Effector memory CD4-positive, alpha-beta T cell (primary cell): ENCODE measurements at regions not wholly inside any gene's neighbourhood (a gene's known extent, or its start where the extent isn't known, plus 50 kb on each side); places are given as distances from the start of the nearest gene placed in this dataset.
"Not testable (repeated sequence)": the region's sequence is repeated elsewhere in the genome, so short reads cannot be mapped to it uniquely, and the experiment has no call there.

Experiments used
- DNase-seq, 3 donors: peaks; one replicate each; pipeline ENCODE4 v3.0.0-alpha.2; 2020
- H3K27ac ChIP-seq: 2 replicates; pipeline ENCODE4 v1.7.0; 2013; ENCODE audit warnings: mild to moderate bottlenecking, low read length, moderate library complexity; ENCODE audit not compliant: insufficient read depth, poor library complexity, severe bottlenecking
- H3K27me3 ChIP-seq: replicated peaks from 2 replicates; pipeline ENCODE4 v1.7.0; 2013; ENCODE audit warnings: mild to moderate bottlenecking, low read length; ENCODE audit not compliant: insufficient read depth, control insufficient read depth, poor library complexity, severe bottlenecking
- H3K36me3 ChIP-seq: 2 replicates; pipeline ENCODE4 v1.7.0; 2013; ENCODE audit warnings: mild to moderate bottlenecking, low read length, moderate library complexity; ENCODE audit not compliant: control insufficient read depth, insufficient read depth
- H3K4me1 ChIP-seq: 2 replicates; pipeline ENCODE4 v1.7.0; 2013; ENCODE audit warnings: low read length, mild to moderate bottlenecking; ENCODE audit not compliant: control insufficient read depth, insufficient read depth, poor library complexity, severe bottlenecking
- H3K4me3 ChIP-seq: 2 replicates; pipeline ENCODE4 v1.7.0; 2013; ENCODE audit warnings: low read length, low read depth, mild to moderate bottlenecking; ENCODE audit not compliant: insufficient read depth, poor library complexity, severe bottlenecking
- H3K9me3 ChIP-seq: 2 replicates; pipeline ENCODE4 v1.7.0; 2013; ENCODE audit warnings: mild to moderate bottlenecking, low read length, moderate library complexity; ENCODE audit not compliant: control insufficient read depth

GRCh38 chr17:14432079-14432478, 131.2 kb downstream of the HS3ST3B1 start:
- Histone ChIP-seq H3K36me3 (no peaks in the 10 kb centered on the region), H3K4me3 (no peak overlapping the region), H3K27me3 (no peaks in the 10 kb centered on the region), H3K4me1 (peaks cover 19% of the 10 kb centered on the region), H3K9me3 (no peaks in the 10 kb centered on the region), H3K27ac (no peak overlapping the region)
- no peak for DNase-seq

DNA sequence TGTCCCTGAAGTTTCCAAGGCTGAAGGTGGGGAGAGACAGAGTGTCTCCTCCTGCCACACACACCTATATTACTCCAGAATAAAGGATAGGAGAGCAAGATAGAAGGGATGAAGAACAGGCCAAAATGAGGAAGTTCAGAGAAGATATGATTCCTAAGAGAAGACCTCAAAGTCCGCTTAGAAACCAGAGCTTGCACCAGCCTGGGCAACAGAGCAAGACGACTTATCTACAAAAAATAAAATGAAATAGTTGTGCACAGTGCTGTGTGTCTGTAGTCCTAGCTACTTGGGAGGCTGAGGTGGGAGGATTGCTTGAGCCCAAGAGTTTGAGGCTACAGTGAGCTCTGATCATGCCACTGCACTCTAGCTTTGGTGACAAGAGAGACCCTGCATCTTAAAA, 128.2 kb downstream of the HS3ST3B1 start:
- peak overlapping the region; percentile 39 for H3K27ac ChIP-seq
- no peaks in the 10 kb centered on the region for H3K27me3 ChIP-seq
- H3K4me1 ChIP-seq: peaks cover 27% of the 10 kb centered on the region
- no peak for DNase-seq
- no peaks in the 10 kb centered on the region for H3K9me3 ChIP-seq
- no peaks in the 10 kb centered on the region for H3K36me3 ChIP-seq
- H3K4me3 ChIP-seq: peak overlapping the region; percentile 23

DNA sequence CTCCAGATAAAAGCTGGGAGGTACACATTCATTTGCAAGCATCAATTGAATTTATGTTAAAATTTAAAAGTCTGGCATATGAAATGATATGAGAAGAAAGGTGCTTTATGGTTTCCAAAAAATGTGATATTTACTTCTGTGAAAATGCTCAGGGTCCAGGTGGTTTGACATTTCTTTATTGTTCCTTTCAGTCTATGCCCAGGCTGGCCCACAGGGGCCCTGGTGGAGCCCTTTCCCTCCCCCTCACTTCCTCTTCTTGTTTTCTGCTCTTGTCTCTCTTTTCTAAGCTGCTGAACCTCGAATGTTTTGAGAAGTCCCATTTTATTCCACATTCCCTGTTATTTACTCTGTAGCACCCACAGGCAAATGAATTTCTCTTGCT, 127.8 kb downstream of the HS3ST3B1 start:
- no peak for DNase-seq
- H3K9me3 ChIP-seq: no peaks in the 10 kb centered on the region
- peak overlapping the region; percentile 23 for H3K4me3 ChIP-seq

DNA sequence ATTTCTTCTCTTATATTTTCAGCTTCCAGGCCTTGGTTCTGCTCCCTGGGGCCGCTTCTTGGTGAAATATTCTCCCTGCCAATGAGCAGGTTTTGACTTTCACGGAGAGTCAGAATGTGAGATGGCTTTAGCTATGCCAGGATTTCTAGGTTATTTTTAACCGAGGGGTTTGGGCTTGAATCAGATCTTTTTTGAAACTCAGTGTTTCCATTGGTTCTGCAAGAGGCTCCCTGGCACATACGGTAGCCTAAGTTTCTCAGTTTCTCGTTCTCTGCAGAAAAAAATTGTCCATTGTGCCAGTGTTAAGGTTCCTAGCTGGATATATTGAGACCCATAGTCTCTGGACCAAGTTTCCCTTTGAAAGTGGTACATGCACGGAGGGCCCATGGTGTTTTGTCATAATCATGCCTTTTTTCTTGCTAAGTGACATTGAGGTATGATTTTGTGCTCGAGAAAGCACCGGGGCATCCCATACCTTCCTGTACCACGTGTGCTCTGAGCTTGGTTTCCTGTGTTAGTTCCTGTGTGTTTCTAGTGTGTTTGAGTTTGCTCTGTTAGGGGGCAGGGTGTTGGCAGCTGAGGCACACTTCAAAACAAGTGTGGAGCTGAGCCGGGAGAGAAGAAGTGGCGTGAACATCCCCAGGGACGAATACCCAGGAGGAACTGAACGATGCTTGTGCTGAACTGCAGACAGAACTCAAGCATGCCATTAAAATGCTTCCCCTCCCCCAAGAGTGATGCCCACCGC, 127.2 kb downstream of the HS3ST3B1 start:
- Histone ChIP-seq H3K27ac (peak overlapping the region; percentile 49), H3K27me3 (no peaks in the 10 kb centered on the region), H3K4me1 (peaks cover 27% of the 10 kb centered on the region), H3K4me3 (peak overlapping the region; percentile 23), H3K36me3 (no peaks in the 10 kb centered on the region), H3K9me3 (no peaks in the 10 kb centered on the region)
- DNase-seq: peak; percentile 8 to 26 (median 24)

More for the DNA sequence above, 127.8 kb downstream of the HS3ST3B1 start:
- H3K27ac ChIP-seq: peak overlapping the region; percentile 39
- no peaks in the 10 kb centered on the region for H3K27me3 ChIP-seq
- no peaks in the 10 kb centered on the region for H3K36me3 ChIP-seq
- peaks cover 27% of the 10 kb centered on the region for H3K4me1 ChIP-seq

- not testable (repeated sequence) for DNase-seq
Observed at GRCh38 chr17:14423156-14423555, 122.3 kb downstream of the HS3ST3B1 start.

GRCh38 chr17:14417336-14417735, 116.5 kb downstream of the HS3ST3B1 start:
- H3K4me1 ChIP-seq: no peaks in the 10 kb centered on the region
- no peak overlapping the region for H3K27ac ChIP-seq
- H3K4me3 ChIP-seq: no peak overlapping the region
- no peaks in the 10 kb centered on the region for H3K36me3 ChIP-seq
- no peaks in the 10 kb centered on the region for H3K27me3 ChIP-seq
- no peak for DNase-seq
- H3K9me3 ChIP-seq: no peaks in the 10 kb centered on the region

More at GRCh38 chr17:14423156-14423555, 122.3 kb downstream of the HS3ST3B1 start:
- H3K9me3 ChIP-seq, H3K4me3 ChIP-seq, H3K27me3 ChIP-seq, H3K27ac ChIP-seq, H3K36me3 ChIP-seq: not testable (repeated sequence)
- H3K4me1 ChIP-seq: peaks cover 19% of the 10 kb centered on the region

DNA sequence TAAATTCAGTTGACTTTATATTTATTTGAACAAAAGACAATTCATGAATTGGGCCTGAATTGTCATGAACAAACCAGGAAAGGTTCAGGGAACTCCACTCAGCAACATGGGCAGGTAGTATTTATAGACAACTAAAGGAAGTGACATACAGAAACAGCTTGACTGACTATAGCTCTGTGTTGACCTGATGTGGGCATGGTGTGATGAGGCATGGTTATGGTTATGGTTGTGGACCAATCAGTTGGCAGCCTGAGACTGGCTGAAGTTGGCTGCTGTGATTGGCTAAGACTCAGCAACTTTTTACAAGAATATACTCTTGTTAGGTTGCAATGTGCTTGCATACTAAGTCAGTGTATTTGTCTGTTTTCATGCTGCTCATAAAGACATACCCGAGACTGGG, 108.4 kb downstream of the HS3ST3B1 start:
- no peaks in the 10 kb centered on the region for H3K27me3 ChIP-seq
- no peak for DNase-seq
- H3K9me3 ChIP-seq: no peaks in the 10 kb centered on the region
- H3K36me3 ChIP-seq: no peaks in the 10 kb centered on the region
- no peak overlapping the region for H3K27ac ChIP-seq
- H3K4me3 ChIP-seq: no peak overlapping the region
- H3K4me1 ChIP-seq: no peaks in the 10 kb centered on the region

DNA sequence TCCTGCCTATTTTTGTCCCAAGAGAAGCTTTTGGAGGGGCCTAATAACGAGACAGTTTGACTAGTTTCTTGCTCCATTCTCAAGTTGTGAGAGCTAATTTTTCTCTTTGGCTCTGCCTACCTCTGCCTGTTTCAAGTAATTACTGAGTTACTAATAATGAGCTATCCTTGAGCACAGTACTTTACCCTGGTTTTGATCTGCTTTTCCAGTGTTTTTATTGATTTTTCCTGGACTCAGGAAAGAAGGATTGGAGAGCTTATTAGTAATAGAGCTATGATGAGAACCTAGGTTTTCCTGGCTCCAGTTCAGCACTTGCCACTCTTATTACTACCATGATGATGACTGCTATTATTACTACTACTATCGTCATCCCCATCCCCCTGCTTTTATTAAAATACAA, 106.7 kb downstream of the HS3ST3B1 start:
- no peak overlapping the region for H3K27ac ChIP-seq
- H3K9me3 ChIP-seq: no peaks in the 10 kb centered on the region
- H3K4me1 ChIP-seq: no peaks in the 10 kb centered on the region

GRCh38 chr17:14405189-14405588, 104.3 kb downstream of the HS3ST3B1 start:
- Histone ChIP-seq H3K9me3 (no peaks in the 10 kb centered on the region), H3K4me3 (no peak overlapping the region), H3K27ac (no peak overlapping the region), H3K36me3 (no peaks in the 10 kb centered on the region), H3K4me1 (no peaks in the 10 kb centered on the region), H3K27me3 (no peaks in the 10 kb centered on the region)
- DNase-seq: no peak

More for the DNA sequence above, 106.7 kb downstream of the HS3ST3B1 start:
- Histone ChIP-seq H3K4me3 (no peak overlapping the region), H3K27me3 (no peaks in the 10 kb centered on the region), H3K36me3 (no peaks in the 10 kb centered on the region)
- no peak for DNase-seq
